ENCODE measurements at regions not wholly inside any gene's neighbourhood (a gene's known extent, or its start where the extent isn't known, plus 50 kb on each side); places are given as distances from the start of the nearest gene placed in this dataset.

DNA sequence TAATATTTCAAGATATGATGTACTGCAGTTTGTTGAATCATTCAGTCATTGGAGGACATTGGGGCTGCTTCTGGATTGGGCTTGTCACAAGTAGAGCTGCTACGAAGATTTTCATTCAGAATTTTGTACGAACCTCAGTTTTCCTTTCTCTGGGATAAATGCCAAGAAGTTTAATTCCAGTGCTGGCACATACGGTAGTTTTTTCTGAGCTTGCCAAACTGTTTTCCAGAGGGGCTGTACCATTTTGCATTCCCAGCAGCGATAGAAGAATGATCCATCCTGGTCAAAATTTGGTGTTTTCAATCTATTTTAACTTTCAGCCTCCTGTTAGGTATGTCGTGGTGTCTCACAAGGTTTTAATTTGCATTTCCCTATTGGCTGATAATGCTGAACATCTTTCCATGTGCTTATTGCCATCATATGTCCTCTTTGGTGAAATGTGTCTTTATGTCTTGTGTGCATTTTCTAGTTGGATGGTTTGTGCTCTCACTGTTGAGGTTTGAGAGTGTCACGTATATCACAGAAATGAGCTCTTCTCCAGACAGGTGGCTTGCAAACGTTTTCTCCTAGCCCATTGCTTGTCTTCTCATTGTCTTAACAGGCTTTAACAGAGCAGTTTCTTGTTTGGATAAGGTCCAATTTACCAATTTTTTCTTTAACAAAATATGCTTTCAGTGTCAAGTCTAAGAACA is 612.6 kb downstream of the GALR1 start:
- 92% methylated on average over 5 of the region's 7 CpGs for WGBS (ENCODE audit: insufficient coverage)
- no peak overlapping the region for H3K4me2 ChIP-seq (replicated peaks; ENCODE audit: extremely low read depth, low read length, poor library complexity, severe bottlenecking)
- peaks cover 4 to 6% of the 10 kb centered on the region in 2 donors for H3K9me3 ChIP-seq (replicated peaks in 1 of 2; ENCODE audit: control insufficient read depth in 1 of 2, insufficient read depth in 1 of 2, low read length in 2 of 2)
- H3K27me3 ChIP-seq (ENCODE audit: control insufficient read depth in 2 of 2, insufficient read depth in 2 of 2, low read length in 2 of 2), result no peaks in the 10 kb centered on the region
- no peaks in the 10 kb centered on the region for H3K4me1 ChIP-seq (ENCODE audit: control insufficient read depth in 1 of 2, insufficient read depth in 2 of 2, low read length in 2 of 2)
- intact Hi-C loops (cut with micrococcal nuclease), result no loop called here
- TF ChIP-seq, protein P1, sequence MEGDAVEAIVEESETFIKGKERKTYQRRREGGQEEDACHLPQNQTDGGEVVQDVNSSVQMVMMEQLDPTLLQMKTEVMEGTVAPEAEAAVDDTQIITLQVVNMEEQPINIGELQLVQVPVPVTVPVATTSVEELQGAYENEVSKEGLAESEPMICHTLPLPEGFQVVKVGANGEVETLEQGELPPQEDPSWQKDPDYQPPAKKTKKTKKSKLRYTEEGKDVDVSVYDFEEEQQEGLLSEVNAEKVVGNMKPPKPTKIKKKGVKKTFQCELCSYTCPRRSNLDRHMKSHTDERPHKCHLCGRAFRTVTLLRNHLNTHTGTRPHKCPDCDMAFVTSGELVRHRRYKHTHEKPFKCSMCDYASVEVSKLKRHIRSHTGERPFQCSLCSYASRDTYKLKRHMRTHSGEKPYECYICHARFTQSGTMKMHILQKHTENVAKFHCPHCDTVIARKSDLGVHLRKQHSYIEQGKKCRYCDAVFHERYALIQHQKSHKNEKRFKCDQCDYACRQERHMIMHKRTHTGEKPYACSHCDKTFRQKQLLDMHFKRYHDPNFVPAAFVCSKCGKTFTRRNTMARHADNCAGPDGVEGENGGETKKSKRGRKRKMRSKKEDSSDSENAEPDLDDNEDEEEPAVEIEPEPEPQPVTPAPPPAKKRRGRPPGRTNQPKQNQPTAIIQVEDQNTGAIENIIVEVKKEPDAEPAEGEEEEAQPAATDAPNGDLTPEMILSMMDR (IDR thresholded peaks at IDR 0.05), result no peak
- no peaks in the 10 kb centered on the region for H3K36me3 Mint-ChIP-seq
- H3K9ac ChIP-seq (ENCODE audit: insufficient read depth, low read length, poor library complexity, severe bottlenecking), result no peak overlapping the region
- no peaks in the 10 kb centered on the region for H3K36me3 ChIP-seq (replicated peaks in 1 of 2; ENCODE audit: control insufficient read depth in 1 of 2, insufficient read depth in 2 of 2, low read length in 2 of 2)
- H3K27ac ChIP-seq (ENCODE audit: low read depth in 1 of 2, low read length in 2 of 2), result no peak overlapping the region
- DNase-seq, result no peak
- no peak overlapping the region for H2AFZ ChIP-seq (ENCODE audit: insufficient read depth, low read depth, low read length, poor library complexity, severe bottlenecking)
- no peaks in the 10 kb centered on the region for H3K4me1 Mint-ChIP-seq
- H3K4me3 Mint-ChIP-seq, result no peak overlapping the region
- H3K4me3 ChIP-seq (replicated peaks in 1 of 3; ENCODE audit: low read depth in 2 of 3, low read length in 3 of 3), result no peak overlapping the region
- H4K20me1 ChIP-seq (ENCODE audit: insufficient read depth, low read length), result no peaks in the 10 kb centered on the region
- H3K9me3 Mint-ChIP-seq, result peaks cover 0 to 9% (median 3%) of the 10 kb centered on the region in 7 donors
- H3K79me2 ChIP-seq (ENCODE audit: insufficient read depth, low read length), result no peaks in the 10 kb centered on the region
- peaks cover 0 to 4% (median 0%) of the 10 kb centered on the region in 3 donors for H3K27me3 Mint-ChIP-seq (ENCODE audit: low read depth in 3 of 3)
- H3K27ac Mint-ChIP-seq, result no peak overlapping the region

DNA sequence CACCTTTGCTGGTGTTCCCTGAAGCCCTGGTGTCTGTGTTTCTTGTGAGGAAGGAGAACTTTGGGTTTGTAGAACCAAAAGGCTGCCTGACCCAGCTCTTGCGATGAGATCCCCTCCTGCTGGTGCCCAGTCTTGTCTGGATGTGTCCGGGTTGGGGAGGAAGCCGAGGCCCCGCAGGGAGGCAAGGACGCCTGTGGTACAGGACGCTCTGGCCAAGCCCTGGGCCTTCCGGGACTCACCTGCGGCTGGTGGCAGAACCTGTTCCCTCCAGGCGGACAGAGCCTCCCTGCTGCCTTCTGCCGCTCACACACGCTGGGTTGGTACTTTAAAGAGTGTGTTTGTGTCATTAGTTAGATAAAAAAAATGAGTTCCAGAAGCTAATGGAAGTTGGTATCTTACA is 616.2 kb downstream of the GALR1 start:
- H3K27me3 Mint-ChIP-seq (ENCODE audit: low read depth in 3 of 3), result no peaks in the 10 kb centered on the region
- H3K36me3 Mint-ChIP-seq, result no peaks in the 10 kb centered on the region
- Histone ChIP-seq H3K9me3 (replicated peaks in 1 of 2; ENCODE audit: control insufficient read depth in 1 of 2, insufficient read depth in 1 of 2, low read length in 2 of 2) (peaks cover 11 to 12% of the 10 kb centered on the region in 2 donors), H3K4me3 (replicated peaks in 1 of 3; ENCODE audit: low read depth in 2 of 3, low read length in 3 of 3) (no peak overlapping the region), H3K4me2 (replicated peaks; ENCODE audit: extremely low read depth, low read length, poor library complexity, severe bottlenecking) (no peak overlapping the region), H4K20me1 (ENCODE audit: insufficient read depth, low read length) (no peaks in the 10 kb centered on the region), H3K9ac (ENCODE audit: insufficient read depth, low read length, poor library complexity, severe bottlenecking) (no peak overlapping the region), H3K79me2 (ENCODE audit: insufficient read depth, low read length) (no peaks in the 10 kb centered on the region), H3K27ac (ENCODE audit: low read depth in 1 of 2, low read length in 2 of 2) (no peak overlapping the region), H3K27me3 (ENCODE audit: control insufficient read depth in 2 of 2, insufficient read depth in 2 of 2, low read length in 2 of 2) (no peaks in the 10 kb centered on the region), H3K4me1 (ENCODE audit: control insufficient read depth in 1 of 2, insufficient read depth in 2 of 2, low read length in 2 of 2) (no peaks in the 10 kb centered on the region), H2AFZ (ENCODE audit: insufficient read depth, low read depth, low read length, poor library complexity, severe bottlenecking) (no peak overlapping the region), H3K36me3 (replicated peaks in 1 of 2; ENCODE audit: control insufficient read depth in 1 of 2, insufficient read depth in 2 of 2, low read length in 2 of 2) (no peaks in the 10 kb centered on the region)
- no peaks in the 10 kb centered on the region for H3K4me1 Mint-ChIP-seq
- H3K4me3 Mint-ChIP-seq, result no peak overlapping the region
- 95% methylated on average over 8 of the region's 11 CpGs for WGBS (ENCODE audit: insufficient coverage)
- DNase-seq, result no peak
- intact Hi-C loops (cut with micrococcal nuclease), result no loop called here
- no peak overlapping the region for H3K27ac Mint-ChIP-seq
- TF ChIP-seq, protein P1 (IDR thresholded peaks at IDR 0.05), result no peak
- H3K9me3 Mint-ChIP-seq, result peaks cover 1 to 17% (median 10%) of the 10 kb centered on the region in 7 donors
